Testis (tissue), 2 donors: ENCODE measurements at regions not wholly inside any gene's neighbourhood (a gene's known extent, or its start where the extent isn't known, plus 50 kb on each side); places are given as distances from the start of the nearest gene placed in this dataset.

Source experiments
- CTCF ChIP-seq, 3 experiments: fragments of 450-650 bp in 2 of 3; fragments of 200-600 bp in 1 of 3; sonication (generic) in 1 of 3; IDR thresholded peaks; one replicate each; pipeline ENCODE4 v1.5.1; 2016 to 2019; ENCODE audit warnings: antibody characterized with exemption in 3 of 3, mild to moderate bottlenecking in 2 of 3, moderate library complexity in 1 of 3
- POLR2A ChIP-seq: fragments of 450-650 bp; IDR thresholded peaks from one replicate; pipeline ENCODE4 v1.6.1; 2017; ENCODE audit warnings: antibody characterized with exemption, mild to moderate bottlenecking, moderate library complexity

GRCh38 chr6:68173616-68174015 lies 461.5 kb upstream of the ADGRB3 start:
- TF ChIP-seq CTCF (IDR thresholded peaks at IDR 0.05): no peak
- TF ChIP-seq POLR2A: no peak
